Fibroblast of skin of left biceps (primary cell): ENCODE measurements at regions not wholly inside any gene's neighbourhood (a gene's known extent, or its start where the extent isn't known, plus 50 kb on each side); places are given as distances from the start of the nearest gene placed in this dataset.
A peak's percentile ranks its signal among the peaks of the same experiment; 100 is the strongest.

Experiments
- DNase-seq, 2 experiments: peaks; one replicate each; pipeline ENCODE4 v3.0.0-alpha.2; 2013; ENCODE audit warnings: low read depth in 2 of 2

GRCh38 chr21:20511216-20511880 is 486.9 kb upstream of the NCAM2 start:
- no peak for DNase-seq

DNA sequence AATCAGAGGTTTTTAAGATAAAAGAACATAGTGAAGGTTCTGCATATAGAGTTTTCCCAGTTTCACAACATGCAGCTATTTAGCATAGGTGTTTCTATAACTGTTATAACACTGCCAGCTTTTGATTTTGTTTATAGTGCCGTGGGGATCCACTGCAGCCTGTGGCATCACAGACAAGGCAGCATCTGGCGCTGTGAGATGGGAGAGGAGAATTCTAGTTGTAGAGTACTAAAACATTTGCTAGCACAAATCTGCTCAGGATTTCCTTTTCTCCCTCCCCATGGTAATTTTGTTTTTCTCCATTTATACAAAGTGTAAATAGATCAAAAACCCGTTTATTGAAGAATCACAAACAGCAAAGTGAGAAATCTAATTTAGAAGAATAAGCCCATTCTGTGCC is 482.8 kb upstream of the NCAM2 start:
- no peak for DNase-seq

GRCh38 chr21:20519076-20519475 is 479.1 kb upstream of the NCAM2 start:
- no peak for DNase-seq

DNA sequence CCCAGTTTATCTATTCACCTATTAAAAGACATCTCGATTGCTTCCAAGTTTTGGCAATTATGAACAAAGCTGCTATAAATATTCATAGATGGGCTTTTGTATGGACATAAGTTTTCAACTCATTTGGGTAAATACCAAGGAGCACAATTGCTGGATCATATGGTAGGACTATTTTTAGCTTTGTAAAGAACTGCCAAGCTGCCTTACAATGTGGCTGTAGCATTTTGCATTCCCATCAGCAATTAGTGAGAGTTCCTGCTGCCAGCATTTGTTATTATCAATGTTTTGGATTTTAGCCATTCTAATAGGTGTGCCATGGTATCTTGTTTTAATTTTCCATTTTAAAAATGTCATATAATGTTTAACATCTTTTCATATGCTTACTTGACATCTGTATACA is 475.6 kb upstream of the NCAM2 start:
- no peak for DNase-seq

DNA sequence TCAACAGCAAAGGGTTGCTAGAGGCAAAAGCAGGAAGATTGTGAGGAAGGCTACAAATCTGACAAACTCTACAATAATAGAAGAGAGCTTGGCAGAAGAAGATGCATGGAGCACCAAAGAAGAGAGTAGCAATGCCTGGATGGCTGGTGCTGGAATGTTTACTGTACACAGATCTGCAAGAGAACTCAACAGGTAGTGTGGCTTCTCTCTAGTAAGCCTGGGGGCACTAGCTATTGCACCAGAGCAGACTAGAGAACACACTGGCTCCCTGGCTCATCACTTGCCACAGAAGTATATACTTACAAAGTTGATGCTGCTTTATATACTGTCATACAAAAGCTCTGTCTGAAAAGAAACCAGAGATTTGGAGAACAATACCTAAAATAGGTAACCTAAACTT is 475.0 kb upstream of the NCAM2 start:
- DNase-seq, result no peak

- peak; percentile 20 to 23 for DNase-seq
Measured at GRCh38 chr21:20527731-20528460, 470.3 kb upstream of the NCAM2 start.

DNA sequence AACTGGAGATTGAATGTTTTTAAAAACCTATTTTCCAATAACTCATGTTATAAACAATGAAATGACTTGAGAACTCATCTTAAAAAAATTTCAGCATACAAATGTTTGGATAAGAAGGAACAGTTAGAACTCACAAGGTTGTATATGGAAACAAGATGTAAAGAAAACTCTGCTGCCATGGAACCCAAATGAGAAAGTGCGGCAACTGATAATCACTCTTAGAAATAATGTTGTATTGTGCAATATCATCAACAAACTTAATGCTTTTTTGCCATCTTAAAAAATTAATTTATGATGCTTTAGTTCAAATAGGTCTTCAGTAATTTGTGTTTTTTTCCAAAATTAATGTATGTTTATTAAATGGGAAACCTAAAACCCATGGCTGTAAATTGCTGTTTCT is 461.1 kb upstream of the NCAM2 start:
- DNase-seq, result no peak

- DNase-seq, result no peak
Measured at GRCh38 chr21:20538039-20538658, 460.1 kb upstream of the NCAM2 start.

DNA sequence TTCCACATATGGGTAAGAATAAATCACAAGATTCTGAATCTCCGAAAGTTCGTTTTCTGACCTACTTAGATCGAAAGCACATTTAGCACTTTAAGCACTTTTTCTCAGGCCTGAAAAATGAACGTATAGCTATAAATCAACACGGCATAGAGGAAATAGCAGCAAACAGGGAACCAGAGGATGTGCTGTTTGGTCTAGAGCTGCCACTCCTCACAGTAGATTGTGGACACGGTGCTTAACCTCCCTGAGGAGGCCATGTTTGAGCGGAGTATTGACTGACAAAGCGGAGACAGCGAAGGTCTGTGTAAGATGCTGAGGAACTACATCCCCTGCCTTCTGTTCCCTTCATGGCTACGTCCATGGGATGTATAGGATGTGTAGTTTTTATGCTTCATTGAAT is 452.8 kb upstream of the NCAM2 start:
- no peak for DNase-seq

- DNase-seq, result no peak
Measured at GRCh38 chr21:20551939-20552338, 446.3 kb upstream of the NCAM2 start.

GRCh38 chr21:20554785-20555184 is 443.4 kb upstream of the NCAM2 start:
- no peak for DNase-seq

DNA sequence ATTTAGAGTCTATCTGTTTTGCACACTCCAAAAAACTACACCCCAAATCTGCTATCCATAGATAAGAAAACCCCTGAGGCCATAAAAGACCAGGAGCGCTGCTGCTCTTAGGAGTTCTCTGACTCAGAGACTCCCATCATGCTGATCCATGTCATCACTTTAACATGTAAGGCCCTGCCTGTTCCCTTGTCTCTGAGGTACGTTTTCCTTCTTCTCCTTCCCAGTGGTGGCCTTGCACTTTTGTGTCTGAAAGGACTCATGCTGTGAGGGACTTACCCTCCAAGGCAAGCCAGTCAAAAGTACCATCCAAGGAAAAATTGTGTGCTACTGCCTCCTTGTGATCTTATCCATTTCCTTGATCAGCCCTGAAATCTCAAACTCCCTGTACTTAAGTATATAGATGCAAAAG is 427.4 kb upstream of the NCAM2 start:
- DNase-seq, result no peak

DNA sequence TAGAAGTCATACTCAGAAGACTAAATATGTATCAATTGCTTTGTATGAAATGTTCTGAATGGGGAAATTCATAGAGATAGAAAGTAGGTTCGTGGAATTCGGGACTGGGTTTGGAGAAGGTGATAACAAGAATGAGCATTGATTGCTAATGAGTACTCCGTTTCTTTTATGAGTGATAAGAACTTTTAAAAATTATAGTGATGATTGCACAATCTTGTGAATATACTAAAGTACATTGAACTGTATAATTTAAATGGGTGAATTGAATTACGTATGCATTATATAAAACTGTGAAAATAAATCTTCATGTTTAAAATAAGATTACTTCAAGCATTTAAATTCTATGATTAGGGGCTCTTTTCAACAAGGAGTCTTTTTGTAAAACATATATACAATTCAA is 425.6 kb upstream of the NCAM2 start:
- no peak for DNase-seq

GRCh38 chr21:20581361-20581760 is 416.8 kb upstream of the NCAM2 start:
- no peak for DNase-seq

GRCh38 chr21:20591284-20591683 is 406.9 kb upstream of the NCAM2 start:
- DNase-seq, result peak; percentile 14 to 18

DNA sequence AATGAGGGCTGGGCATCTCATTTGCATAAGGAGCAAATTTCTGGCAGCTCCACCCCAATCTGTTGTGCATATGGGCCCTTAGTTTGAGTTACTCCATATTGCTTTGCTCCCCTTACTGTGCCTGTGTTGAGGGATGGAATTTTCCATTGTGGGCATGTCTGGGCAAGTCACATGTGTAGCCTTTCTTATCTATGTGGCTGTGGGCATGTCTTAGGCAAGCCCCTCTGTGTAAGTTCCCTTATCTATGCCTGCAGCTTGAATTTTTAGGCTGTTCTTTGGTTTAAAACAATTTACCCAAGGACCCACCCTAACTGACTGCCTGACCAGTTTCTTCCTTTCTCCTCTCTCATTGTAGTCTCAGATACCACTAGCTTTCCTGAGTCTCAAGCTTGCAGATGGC is 405.7 kb upstream of the NCAM2 start:
- DNase-seq, result no peak

GRCh38 chr21:20603236-20603635 is 395.0 kb upstream of the NCAM2 start:
- DNase-seq, result no peak

- DNase-seq, result no peak
Measured at GRCh38 chr21:20611008-20611407, 387.2 kb upstream of the NCAM2 start.

- no peak for DNase-seq
Measured at GRCh38 chr21:20613654-20614053, 384.6 kb upstream of the NCAM2 start.

GRCh38 chr21:20617130-20617529 is 381.1 kb upstream of the NCAM2 start:
- no peak for DNase-seq

DNA sequence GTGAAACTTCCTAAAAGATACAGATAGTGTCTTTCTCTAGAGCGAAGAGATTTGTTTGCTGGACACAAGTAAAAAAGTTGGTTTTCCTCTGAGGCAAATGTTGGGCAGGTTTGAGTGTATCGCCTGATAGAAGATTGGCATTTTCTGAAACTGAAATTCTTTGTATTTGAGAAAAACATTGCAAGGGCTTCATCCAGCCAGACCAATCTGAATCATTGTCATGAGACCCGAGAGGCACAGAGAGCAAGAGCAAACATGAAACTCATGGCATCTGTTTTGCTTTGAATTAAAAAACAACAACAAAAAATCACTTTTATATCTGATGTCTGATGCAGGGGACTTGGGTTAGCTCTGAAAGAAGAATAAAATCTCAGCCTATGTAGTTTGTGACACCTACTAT is 379.3 kb upstream of the NCAM2 start:
- DNase-seq, result no peak

DNA sequence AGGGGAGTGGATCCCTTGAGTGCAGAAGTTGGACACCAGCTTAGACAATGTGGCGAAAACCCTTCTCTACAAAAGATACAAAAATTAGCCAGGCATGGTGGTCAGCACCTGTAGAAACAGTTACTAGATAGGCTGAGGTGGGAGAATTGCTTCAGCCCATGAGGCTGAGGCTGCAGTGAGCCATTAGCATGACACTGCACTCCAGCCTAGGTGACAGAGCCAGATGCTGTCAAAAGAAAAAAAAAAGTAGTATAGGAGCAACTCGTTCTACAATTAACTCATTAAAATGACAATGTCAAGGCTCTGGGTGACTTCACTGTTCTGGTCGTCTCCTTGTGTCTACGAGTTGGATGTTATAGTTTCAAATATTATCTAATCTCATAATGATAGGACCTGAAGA is 370.6 kb upstream of the NCAM2 start:
- DNase-seq, result no peak

GRCh38 chr21:20631633-20632032 is 366.6 kb upstream of the NCAM2 start:
- DNase-seq, result peak in 1 of 2 experiments; percentile 58
